Prostate gland (tissue), 2 donors: ENCODE measurements at regions not wholly inside any gene's neighbourhood (a gene's known extent, or its start where the extent isn't known, plus 50 kb on each side); places are given as distances from the start of the nearest gene placed in this dataset.

Source experiments
- CTCF ChIP-seq, 4 experiments: fragments of 200-600 bp in 2 of 4; fragments of 450-650 bp in 2 of 4; sonication (generic) in 2 of 4; IDR thresholded peaks; 1 replicate in 3 of 4; 2 replicates in 1 of 4; pipeline ENCODE4 v1.5.1; 2016 to 2019; ENCODE audit warnings: antibody characterized with exemption in 4 of 4, mild to moderate bottlenecking in 2 of 4, moderate library complexity in 2 of 4
- POLR2A ChIP-seq: fragments of 450-650 bp; IDR thresholded peaks from one replicate; pipeline ENCODE4 v1.6.1; 2016; ENCODE audit warnings: antibody characterized with exemption, mild to moderate bottlenecking

- TF ChIP-seq CTCF (IDR thresholded peaks at IDR 0.05) = no peak
- TF ChIP-seq POLR2A = no peak
Observed at GRCh38 chr1:240030236-240030635, 61.4 kb upstream of the FMN2 start.
